Colonic mucosa (tissue), 4 donors: ENCODE measurements at regions not wholly inside any gene's neighbourhood (a gene's known extent, or its start where the extent isn't known, plus 50 kb on each side); places are given as distances from the start of the nearest gene placed in this dataset.

Experiments
- DNase-seq: peaks from one replicate; pipeline ENCODE4 v3.0.0-alpha.2; 2020
- H3K27ac ChIP-seq: fragments of 200-600 bp; one replicate; pipeline ENCODE4 v1.8.0; 2021
- H3K27me3 ChIP-seq: fragments of 200-600 bp; one replicate; pipeline ENCODE4 v1.8.0; 2021
- H3K36me3 ChIP-seq: fragments of 200-600 bp; one replicate; pipeline ENCODE4 v1.8.0; 2021
- H3K4me1 ChIP-seq: fragments of 200-600 bp; one replicate; pipeline ENCODE4 v1.8.0; 2021; ENCODE audit warnings: mild to moderate bottlenecking
- H3K4me3 ChIP-seq: fragments of 200-600 bp; one replicate; pipeline ENCODE4 v1.8.0; 2021
- H3K9ac ChIP-seq, 2 donors: one replicate each; pipeline ENCODE4 v1.7.0; 2013; ENCODE audit warnings: control low read depth in 2 of 2, low read depth in 2 of 2, low read length in 2 of 2
- H3K9me3 ChIP-seq: fragments of 200-600 bp; one replicate; pipeline ENCODE4 v1.8.0; 2021
- CTCF ChIP-seq: fragments of 200-600 bp; IDR thresholded peaks from one replicate; pipeline ENCODE4 v1.8.0; 2022; ENCODE audit warnings: antibody characterized with exemption, mild to moderate bottlenecking
- intact Hi-C: fragments of 100-400 bp; cut with DNase I; formaldehyde crosslinking; loops from one replicate; pipeline ENCODE4 v1.14.1; 2022
- donor health status: healthy.
- donor health status: DM: no; HTN: no; CAD: no.
- donor health status: DM: no; HTN: no; CAD: no.

GRCh38 chr3:61311044-61311443 is 59.8 kb upstream of the FHIT start:
- TF ChIP-seq CTCF: no peak
- Histone ChIP-seq H3K9ac (no peak overlapping the region), H3K27me3 (no peaks in the 10 kb centered on the region), H3K27ac (no peak overlapping the region), H3K9me3 (no peaks in the 10 kb centered on the region), H3K36me3 (no peaks in the 10 kb centered on the region), H3K4me3 (no peak overlapping the region), H3K4me1 (no peaks in the 10 kb centered on the region)
- no peak for DNase-seq
- intact Hi-C loops: no loop called here

GRCh38 chr3:61315871-61316270 is 64.6 kb upstream of the FHIT start:
- Histone ChIP-seq H3K36me3 (no peaks in the 10 kb centered on the region), H3K27me3 (no peaks in the 10 kb centered on the region), H3K27ac (no peak overlapping the region), H3K4me1 (no peaks in the 10 kb centered on the region), H3K4me3 (no peak overlapping the region), H3K9ac (no peak overlapping the region), H3K9me3 (no peaks in the 10 kb centered on the region)
- DNase-seq: no peak
- intact Hi-C loops: no loop called here
- no peak for TF ChIP-seq CTCF

- Histone ChIP-seq H3K4me3 (no peak overlapping the region), H3K9ac (no peak overlapping the region), H3K9me3 (no peaks in the 10 kb centered on the region), H3K4me1 (no peaks in the 10 kb centered on the region), H3K27ac (no peak overlapping the region), H3K36me3 (no peaks in the 10 kb centered on the region), H3K27me3 (no peaks in the 10 kb centered on the region)
- TF ChIP-seq CTCF: no peak
- intact Hi-C loops: no loop called here
- no peak for DNase-seq
Measured at GRCh38 chr3:61323094-61323493, 71.8 kb upstream of the FHIT start.

- no peak for DNase-seq
- no peak for TF ChIP-seq CTCF
- Histone ChIP-seq H3K4me1 (no peaks in the 10 kb centered on the region), H3K27me3 (no peaks in the 10 kb centered on the region), H3K4me3 (no peak overlapping the region), H3K36me3 (no peaks in the 10 kb centered on the region), H3K9ac (no peak overlapping the region), H3K9me3 (no peaks in the 10 kb centered on the region), H3K27ac (no peak overlapping the region)
- intact Hi-C loops: no loop called here
Measured at GRCh38 chr3:61331929-61332552, 80.8 kb upstream of the FHIT start.

- Histone ChIP-seq H3K4me1 (no peaks in the 10 kb centered on the region), H3K9me3 (no peaks in the 10 kb centered on the region), H3K36me3 (no peaks in the 10 kb centered on the region), H3K4me3 (no peak overlapping the region), H3K9ac (no peak overlapping the region), H3K27ac (no peak overlapping the region), H3K27me3 (no peaks in the 10 kb centered on the region)
- no peak for DNase-seq
- intact Hi-C loops: no loop called here
- no peak for TF ChIP-seq CTCF
Measured at GRCh38 chr3:61333192-61333961, 82.1 kb upstream of the FHIT start.
